ENCODE measurements at regions not wholly inside any gene's neighbourhood (a gene's known extent, or its start where the extent isn't known, plus 50 kb on each side); places are given as distances from the start of the nearest gene placed in this dataset.

GRCh38 chr13:97057176-97057575 is 62.9 kb upstream of the OXGR1 start:
- no peak for DNase-seq (ENCODE audit: low read depth in 3 of 3)

- no peak for DNase-seq (ENCODE audit: low read depth in 3 of 3)
Measured at GRCh38 chr13:97058391-97058790, 64.1 kb upstream of the OXGR1 start.

GRCh38 chr13:97058926-97059325 is 64.7 kb upstream of the OXGR1 start:
- no peak for DNase-seq (ENCODE audit: low read depth in 3 of 3)

GRCh38 chr13:97067017-97067895 is 73.0 kb upstream of the OXGR1 start:
- DNase-seq (ENCODE audit: low read depth in 3 of 3): no peak

GRCh38 chr13:97068151-97068550 is 73.9 kb upstream of the OXGR1 start:
- DNase-seq (ENCODE audit: low read depth in 3 of 3): no peak

- DNase-seq (ENCODE audit: low read depth in 3 of 3): no peak
Measured at GRCh38 chr13:97069050-97069815, 75.0 kb upstream of the OXGR1 start.

GRCh38 chr13:97072297-97072696 is 78.0 kb upstream of the OXGR1 start:
- no peak for DNase-seq (ENCODE audit: low read depth in 3 of 3)

GRCh38 chr13:97074618-97075017 is 80.3 kb upstream of the OXGR1 start:
- no peak for DNase-seq (ENCODE audit: low read depth in 3 of 3)

GRCh38 chr13:97076898-97077297 is 82.6 kb upstream of the OXGR1 start:
- no peak for DNase-seq (ENCODE audit: low read depth in 3 of 3)

- DNase-seq (ENCODE audit: low read depth in 3 of 3): no peak
Measured at GRCh38 chr13:97077341-97077740, 83.1 kb upstream of the OXGR1 start.

- DNase-seq (ENCODE audit: low read depth in 3 of 3): no peak
Measured at GRCh38 chr13:97079726-97080125, 85.5 kb upstream of the OXGR1 start.

- no peak for DNase-seq (ENCODE audit: low read depth in 3 of 3)
Measured at GRCh38 chr13:97082461-97083207, 88.4 kb upstream of the OXGR1 start.

- no peak for DNase-seq (ENCODE audit: low read depth in 3 of 3)
Measured at GRCh38 chr13:97091196-97091595, 96.9 kb upstream of the OXGR1 start.

GRCh38 chr13:97100821-97101220 is 106.5 kb upstream of the OXGR1 start:
- no peak for DNase-seq (ENCODE audit: low read depth in 3 of 3)

- no peak for DNase-seq (ENCODE audit: low read depth in 3 of 3)
Measured at GRCh38 chr13:97101912-97102708, 107.8 kb upstream of the OXGR1 start.

GRCh38 chr13:97106323-97106722 is 112.0 kb upstream of the OXGR1 start:
- no peak for DNase-seq (ENCODE audit: low read depth in 3 of 3)

- no peak for DNase-seq (ENCODE audit: low read depth in 3 of 3)
Measured at GRCh38 chr13:97107815-97108529, 113.7 kb upstream of the OXGR1 start.

- DNase-seq (ENCODE audit: low read depth in 3 of 3): no peak
Measured at GRCh38 chr13:97108530-97108900, 113.6 kb upstream of the MBNL2 start.

GRCh38 chr13:97109256-97109655 is 112.9 kb upstream of the MBNL2 start:
- no peak for DNase-seq (ENCODE audit: low read depth in 3 of 3)

GRCh38 chr13:97109841-97110492 is 112.2 kb upstream of the MBNL2 start:
- peak; percentile 57 to 74 (median 60) for DNase-seq (ENCODE audit: low read depth in 3 of 3)
